A549 (cell line): ENCODE measurements at regions not wholly inside any gene's neighbourhood (a gene's known extent, or its start where the extent isn't known, plus 50 kb on each side); places are given as distances from the start of the nearest gene placed in this dataset.

ENCODE experiments used
- ATAC-seq, 2 experiments: fragments of 200-7000 bp in 1 of 2; fragments of >200 bp in 1 of 2; cut with Nextera tagmentation in 1 of 2; cut with Tn5 transposase in 1 of 2; 3 replicates each; pipeline versions ENCODE4 v1.8.0 to v1.9.1; 2018 to 2020; ENCODE audit warnings: mild to moderate bottlenecking in 1 of 2, moderate library complexity in 1 of 2
- CTCF ChIA-PET: fragments of 300-600 bp; sonication (Branson Sonifier 250); formaldehyde crosslinking; extraction: SDS; loops from one replicate; lab custom pipeline; 2021; ENCODE audit warnings: antibody characterized with exemption, inconsistent platforms; lab: Yijun Ruan, JAX
- POLR2A ChIA-PET: fragments of 350-600 bp; formaldehyde crosslinking; extraction: SDS; loops from one replicate; lab custom pipeline; 2021; ENCODE audit warnings: antibody characterized with exemption, inconsistent platforms; lab: Yijun Ruan, JAX
- DNase-seq, 2 experiments: peaks; one replicate each; pipeline versions ENCODE4 v3.0.0 to v3.0.0-alpha.2; 2011 to 2016; ENCODE audit warnings: low read depth in 1 of 2, low spot score in 1 of 2
- FAIRE-seq: peaks from 2 replicates; lab custom pipeline; 2011; peaks lifted over from hg19 to GRCh38; lab: Jason Lieb, UNC
- H3K27ac ChIP-seq, 2 experiments: fragments of >200 bp; sonication (Bioruptor Twin); formaldehyde crosslinking; 3 replicates each; pipeline ENCODE4 v1.5.1; 2016 to 2017
- H3K4me1 ChIP-seq: fragments of >200 bp; sonication (Bioruptor Twin); formaldehyde crosslinking; 3 replicates; pipeline ENCODE4 v1.6.1; 2016
- H3K4me2 ChIP-seq: fragments of >200 bp; sonication (Bioruptor Twin); formaldehyde crosslinking; 3 replicates; pipeline ENCODE4 v1.6.1; 2016
- H3K4me3 ChIP-seq: fragments of >200 bp; sonication (Bioruptor Twin); formaldehyde crosslinking; 3 replicates; pipeline ENCODE4 v1.5.1; 2016
- H3K9me3 ChIP-seq: fragments of >200 bp; sonication (Bioruptor Twin); formaldehyde crosslinking; 3 replicates; pipeline ENCODE4 v1.6.1; 2016
- BHLHE40 ChIP-seq: IDR thresholded peaks from 2 replicates; pipeline ENCODE4 v1.6.1; 2012; ENCODE audit warnings: low read depth, low read length, inconsistent platforms
- CBX8 ChIP-seq: fragments of 200-600 bp; sonication (generic); IDR thresholded peaks from 2 replicates; pipeline ENCODE4 v1.6.1; 2016
- CHD2 ChIP-seq: fragments of 150-350 bp; IDR thresholded peaks from 2 replicates; pipeline ENCODE4 v1.6.1; 2014; ENCODE audit warnings: low read length; ENCODE audit not compliant: partially characterized antibody
- CTCF ChIP-seq: fragments of >200 bp; sonication (Bioruptor Twin); formaldehyde crosslinking; IDR thresholded peaks from 3 replicates; pipeline ENCODE4 v1.5.1; 2016
- EHF ChIP-seq: fragments of 250-450 bp; sonication (Bioruptor Pico); IDR thresholded peaks from 2 replicates; pipeline ENCODE4 v1.5.0; 2020; ENCODE audit warnings: mild to moderate bottlenecking
- EHMT2 ChIP-seq: fragments of 200-600 bp; sonication (generic); IDR thresholded peaks from 2 replicates; pipeline ENCODE4 v1.6.1; 2016; ENCODE audit warnings: antibody characterized with exemption, low read depth, mild to moderate bottlenecking, moderate library complexity
- ESRRA ChIP-seq: fragments of 150-350 bp; IDR thresholded peaks from 2 replicates; pipeline ENCODE4 v1.6.1; 2014; ENCODE audit warnings: mild to moderate bottlenecking, low read length, borderline replicate concordance
- HES2 ChIP-seq: fragments of >200 bp; sonication (Bioruptor Twin); formaldehyde crosslinking; IDR thresholded peaks from 2 replicates; pipeline ENCODE4 v1.6.1; 2016
- HOXB13 ChIP-seq: fragments of 250-450 bp; sonication (Bioruptor Pico); IDR thresholded peaks from 2 replicates; pipeline ENCODE4 v1.5.0; 2020; ENCODE audit warnings: low read depth, mild to moderate bottlenecking, moderate library complexity
- HOXB5 ChIP-seq: fragments of 250-450 bp; sonication (Bioruptor Pico); IDR thresholded peaks from 2 replicates; pipeline ENCODE4 v1.5.0; 2020; ENCODE audit warnings: mild to moderate bottlenecking, moderate library complexity
- JUN ChIP-seq, 2 experiments: fragments of >200 bp; sonication (Bioruptor Twin); formaldehyde crosslinking; IDR thresholded peaks; 2 replicates in 1 of 2; 3 replicates in 1 of 2; pipeline ENCODE4 v1.6.1; 2016 to 2017
- JUNB ChIP-seq: fragments of >200 bp; sonication (Bioruptor Twin); formaldehyde crosslinking; IDR thresholded peaks from 2 replicates; pipeline ENCODE4 v1.6.1; 2016
- KDM5A ChIP-seq: fragments of 200-600 bp; sonication (generic); IDR thresholded peaks from 2 replicates; pipeline ENCODE4 v1.6.1; 2016; ENCODE audit warnings: antibody characterized with exemption, mild to moderate bottlenecking
- MAX ChIP-seq: IDR thresholded peaks from 2 replicates; pipeline ENCODE4 v1.6.1; 2012
- MAZ ChIP-seq: fragments of 150-350 bp; IDR thresholded peaks from 2 replicates; pipeline ENCODE4 v1.6.1; 2014; ENCODE audit warnings: antibody characterized with exemption, low read depth, low read length, borderline replicate concordance
- NPAS2 ChIP-seq: fragments of 250-450 bp; sonication (Bioruptor Pico); IDR thresholded peaks from 2 replicates; pipeline ENCODE4 v1.8.0; 2022; ENCODE audit warnings: mild to moderate bottlenecking, moderate library complexity, borderline replicate concordance
- NR3C1 ChIP-seq: fragments of >200 bp; sonication (Bioruptor Twin); formaldehyde crosslinking; IDR thresholded peaks from 3 replicates; pipeline ENCODE4 v1.6.1; 2017
- PBX3 ChIP-seq: IDR thresholded peaks from 2 replicates; pipeline ENCODE4 v1.6.1; 2012
- PHF8 ChIP-seq: fragments of 200-600 bp; sonication (generic); IDR thresholded peaks from 2 replicates; pipeline ENCODE4 v1.6.1; 2016; ENCODE audit warnings: low read depth, mild to moderate bottlenecking, antibody characterized with exemption, moderate library complexity, borderline replicate concordance
- POLR2A ChIP-seq: IDR thresholded peaks from 2 replicates; pipeline ENCODE4 v1.6.1; 2012; ENCODE audit warnings: mild to moderate bottlenecking, low read length
- RARB ChIP-seq: fragments of 250-450 bp; sonication (Bioruptor Pico); IDR thresholded peaks from 2 replicates; pipeline ENCODE4 v1.8.0; 2021; ENCODE audit warnings: mild to moderate bottlenecking, moderate library complexity
- RCOR1 ChIP-seq: fragments of 150-350 bp; IDR thresholded peaks from 2 replicates; pipeline ENCODE4 v1.6.1; 2014; ENCODE audit warnings: antibody characterized with exemption, low read length, low read depth
- REST ChIP-seq: fragments of 200-600 bp; sonication (generic); IDR thresholded peaks from 2 replicates; pipeline ENCODE4 v1.6.1; 2016; ENCODE audit warnings: antibody characterized with exemption, mild to moderate bottlenecking, moderate library complexity
- SMC3 ChIP-seq: fragments of >200 bp; sonication (Bioruptor Twin); formaldehyde crosslinking; IDR thresholded peaks from 3 replicates; pipeline ENCODE4 v1.6.1; 2018; ENCODE audit warnings: inconsistent platforms
- TFCP2L1 ChIP-seq: fragments of 250-450 bp; sonication (Bioruptor Pico); IDR thresholded peaks from 2 replicates; pipeline ENCODE4 v1.5.0; 2021; ENCODE audit warnings: mild to moderate bottlenecking
- TP53 ChIP-seq: fragments of 250-450 bp; sonication (Bioruptor Pico); IDR thresholded peaks from 2 replicates; pipeline ENCODE4 v1.5.0; 2021; ENCODE audit warnings: mild to moderate bottlenecking, moderate library complexity
- USF2 ChIP-seq: fragments of 450-650 bp; IDR thresholded peaks from 2 replicates; pipeline ENCODE4 v1.6.1; 2014; ENCODE audit warnings: antibody characterized with exemption
- ZFP36 ChIP-seq: fragments of 450-650 bp; IDR thresholded peaks from 2 replicates; pipeline ENCODE4 v1.6.1; 2014; ENCODE audit warnings: borderline replicate concordance; ENCODE audit not compliant: partially characterized antibody
- WGBS: methylation state at CpG from one replicate; pipeline ENCODE4 v1.1.6; 2017; ENCODE audit errors: missing lambda C conversion rate; 5-methylcytosine and 5-hydroxymethylcytosine counted together

- no peak for FAIRE-seq
- 56% methylated on average over 5 of the region's 5 CpGs for WGBS
- Histone ChIP-seq H3K4me2 (no peak overlapping the region), H3K9me3 (no peaks in the 10 kb centered on the region), H3K4me1 (no peaks in the 10 kb centered on the region), H3K27ac (no peak overlapping the region), H3K4me3 (no peak overlapping the region)
- ATAC-seq, result no peak
- DNase-seq, result no peak
- ChIA-PET POLR2A (no interaction called here), CTCF (interaction anchor here (2.3 kb wide), 1 partner anchor 17 kb away, joined by 8 read pairs; no protein-coding TSS in a partner anchor)
- no peak for TF ChIP-seq RCOR1
These were observed 349.3 kb downstream of the MFSD1 start for GRCh38 chr3:159151130-159151529.

GRCh38 chr3:159157275-159157674 is 355.4 kb downstream of the MFSD1 start:
- Histone ChIP-seq H3K4me1 (no peaks in the 10 kb centered on the region), H3K27ac (no peak overlapping the region), H3K4me2 (no peak overlapping the region), H3K4me3 (no peak overlapping the region), H3K9me3 (no peaks in the 10 kb centered on the region)
- ChIA-PET CTCF (no interaction called here), POLR2A (no interaction called here)
- DNase-seq, result no peak
- WGBS, result 79% methylated on average over 2 of the region's 2 CpGs
- FAIRE-seq, result no peak
- ATAC-seq, result no peak
- TF ChIP-seq CBX8 (no peak), ESRRA (no peak), PBX3 (no peak), HOXB5 (CRISPR knock-in tag) (no peak), RARB (no peak), ZFP36 (no peak), POLR2A (no peak)

GRCh38 chr3:159158213-159158612 is 356.4 kb downstream of the MFSD1 start:
- H3K4me3 ChIP-seq, result no peak overlapping the region
- no peak overlapping the region for H3K4me2 ChIP-seq
- H3K9me3 ChIP-seq, result no peaks in the 10 kb centered on the region
- TF ChIP-seq KDM5A, result no peak
- TF ChIP-seq HOXB13 (CRISPR knock-in tag), result no peak
- TF ChIP-seq NPAS2, result no peak
- no peak for TF ChIP-seq EHF
- TF ChIP-seq TFCP2L1 (CRISPR knock-in tag), result no peak
- TF ChIP-seq PHF8, result no peak
- TF ChIP-seq TP53 (CRISPR knock-in tag), result no peak
- TF ChIP-seq EHMT2, result no peak
- no peak for TF ChIP-seq JUN (IDR thresholded peaks at IDR 0.05)
- TF ChIP-seq HES2, result no peak
- ChIA-PET POLR2A (no interaction called here), CTCF (no interaction called here)
- ATAC-seq, result 0 out of 6 replicates have a peak, but pooled peaks of 1 of the 2 experiments have one; percentile 34
- FAIRE-seq, result no peak
- 64% methylated on average over 2 of the region's 2 CpGs for WGBS
- no peak overlapping the region for H3K27ac ChIP-seq
- DNase-seq, result no peak
- no peaks in the 10 kb centered on the region for H3K4me1 ChIP-seq

- Histone ChIP-seq H3K27ac (no peak overlapping the region), H3K4me2 (no peak overlapping the region), H3K4me1 (no peaks in the 10 kb centered on the region), H3K4me3 (no peak overlapping the region), H3K9me3 (no peaks in the 10 kb centered on the region)
- POLR2A ChIA-PET, result no interaction called here
- TF ChIP-seq BHLHE40 (no peak), REST (no peak), USF2 (no peak), MAZ (no peak), SMC3 (no peak), NR3C1 (no peak), CHD2 (no peak), JUNB (no peak), MAX (no peak), CTCF (no peak)
- DNase-seq (no peak), ATAC-seq (no peak), FAIRE-seq (no peak)
- CTCF ChIA-PET, result no interaction called here
These were observed 356.9 kb downstream of the MFSD1 start for GRCh38 chr3:159158801-159159200.
